ENCODE measurements at regions not wholly inside any gene's neighbourhood (a gene's known extent, or its start where the extent isn't known, plus 50 kb on each side); places are given as distances from the start of the nearest gene placed in this dataset.

- ChIA-PET POLR2A (no interaction called here), CTCF (interaction anchor here (0.6 to 1.6 kb wide), 8 partner anchors 9 to 808 kb away, joined by 3 to 8 read pairs (median 4); no protein-coding TSS in a partner anchor)
- Histone ChIP-seq H3K9me3 (ENCODE audit: control insufficient read depth, insufficient read depth, low read depth, low read length) (no peaks in the 10 kb centered on the region), H3K4me3 (ENCODE audit: low read depth, low read length) (no peak overlapping the region), H3K27ac (ENCODE audit: extremely low read depth, low read depth, low read length) (no peak overlapping the region; the same call in 1 of the 2 replicates), H3K4me1 (ENCODE audit: control insufficient read depth, insufficient read depth, low read length) (peaks cover 4% of the 10 kb centered on the region; the same call in 1 of the 2 replicates), H3K36me3 (ENCODE audit: control insufficient read depth in 2 of 2, insufficient read depth in 1 of 2, low read length in 2 of 2) (no peaks in the 10 kb centered on the region)
- TF ChIP-seq ZNF670 (tag by site-specific recombination; IDR thresholded peaks at IDR 0.05; ENCODE audit: low read depth) (no peak), ZNF768 (tag by site-specific recombination; IDR thresholded peaks at IDR 0.05) (no peak), ZSCAN23 (tag by site-specific recombination; IDR thresholded peaks at IDR 0.05) (no peak), ZNF660 (tag by site-specific recombination; IDR thresholded peaks at IDR 0.05) (no peak), ZNF664 (tag by site-specific recombination; IDR thresholded peaks at IDR 0.05) (no peak), ZNF544 (tag by site-specific recombination; IDR thresholded peaks at IDR 0.05) (no peak), ZBTB21 (tag by site-specific recombination; IDR thresholded peaks at IDR 0.05) (no peak), SCRT2 (tag by site-specific recombination; IDR thresholded peaks at IDR 0.05) (no peak), ZNF571 (tag by site-specific recombination; IDR thresholded peaks at IDR 0.05) (no peak), EGR2 (tag by site-specific recombination; IDR thresholded peaks at IDR 0.05; ENCODE audit: low read depth) (no peak), ZBTB48 (tag by site-specific recombination; IDR thresholded peaks at IDR 0.05) (no peak)
Measured at GRCh38 chrX:39731735-39732134, 366.0 kb downstream of the BCOR start.

- TF ChIP-seq ZNF223 (tag by site-specific recombination; IDR thresholded peaks at IDR 0.05) (no peak), SP3 (tag by site-specific recombination; IDR thresholded peaks at IDR 0.05) (no peak), ZNF366 (tag by site-specific recombination; conservative IDR thresholded peaks at IDR 0.05) (peak; percentile 92), ZNF114 (tag by site-specific recombination; IDR thresholded peaks at IDR 0.05) (no peak)
- Histone ChIP-seq H3K9me3 (ENCODE audit: control insufficient read depth, insufficient read depth, low read depth, low read length) (no peaks in the 10 kb centered on the region), H3K36me3 (ENCODE audit: control insufficient read depth in 2 of 2, insufficient read depth in 1 of 2, low read length in 2 of 2) (no peaks in the 10 kb centered on the region), H3K4me3 (ENCODE audit: low read depth, low read length) (no peak overlapping the region), H3K4me1 (ENCODE audit: control insufficient read depth, insufficient read depth, low read length) (0 out of 2 replicates have a peak, but pooled peaks cover 4% of the 10 kb centered on the region), H3K27ac (ENCODE audit: extremely low read depth, low read depth, low read length) (no peak overlapping the region)
- POLR2A ChIA-PET, result no interaction called here
- CTCF ChIA-PET, result no interaction called here
Measured at GRCh38 chrX:39733745-39734144, 364.0 kb downstream of the BCOR start.

- no peak for TF ChIP-seq ZNF248 (tag by site-specific recombination; IDR thresholded peaks at IDR 0.05)
- TF ChIP-seq BCL11A (tag by site-specific recombination; IDR thresholded peaks at IDR 0.05; ENCODE audit: low read depth), result no peak
- TF ChIP-seq HOXC10 (CRISPR knock-in tag; IDR thresholded peaks at IDR 0.05), result no peak
- TF ChIP-seq ZNF114 (tag by site-specific recombination; IDR thresholded peaks at IDR 0.05), result no peak
- TF ChIP-seq ATF2 (tag by site-specific recombination; IDR thresholded peaks at IDR 0.05; ENCODE audit: low read depth), result peak; percentile 44; the same call in 1 of the 2 replicates
- TF ChIP-seq YY2 (tag by site-specific recombination; IDR thresholded peaks at IDR 0.05), result no peak
- no peak for TF ChIP-seq EGR2 (tag by site-specific recombination; IDR thresholded peaks at IDR 0.05; ENCODE audit: low read depth)
- TF ChIP-seq ZNF768 (tag by site-specific recombination; IDR thresholded peaks at IDR 0.05), result 0 out of 2 replicates have a peak, but pooled peaks have one; percentile 37
- no peak for TF ChIP-seq ZNF292 (tag by site-specific recombination; IDR thresholded peaks at IDR 0.05; ENCODE audit: borderline replicate concordance, low read depth)
- TF ChIP-seq ZNF513 (tag by site-specific recombination; IDR thresholded peaks at IDR 0.05), result no peak
- no peak for TF ChIP-seq SP3 (tag by site-specific recombination; IDR thresholded peaks at IDR 0.05)
- no peak for TF ChIP-seq ZNF777 (tag by site-specific recombination; IDR thresholded peaks at IDR 0.05; ENCODE audit: borderline replicate concordance)
- no peak for TF ChIP-seq ZNF830 (tag by site-specific recombination; IDR thresholded peaks at IDR 0.05; ENCODE audit: low read depth)
- TF ChIP-seq ZNF785 (tag by site-specific recombination; IDR thresholded peaks at IDR 0.05), result no peak
- CTCF ChIA-PET, result interaction anchor here (0.6 kb wide), 1 partner anchor 81 kb away, joined by 4 read pairs; no protein-coding TSS in a partner anchor
Measured at GRCh38 chrX:39734174-39734776, 363.5 kb downstream of the BCOR start.

More at GRCh38 chrX:39734174-39734776, 363.5 kb downstream of the BCOR start:
- 0 out of 2 replicates have a peak, but pooled peaks cover 4% of the 10 kb centered on the region for H3K4me1 ChIP-seq (ENCODE audit: control insufficient read depth, insufficient read depth, low read length)
- H3K4me3 ChIP-seq (ENCODE audit: low read depth, low read length), result no peak overlapping the region
- no peaks in the 10 kb centered on the region for H3K36me3 ChIP-seq (ENCODE audit: control insufficient read depth in 2 of 2, insufficient read depth in 1 of 2, low read length in 2 of 2)
- POLR2A ChIA-PET, result no interaction called here
- no peak overlapping the region for H3K27ac ChIP-seq (ENCODE audit: extremely low read depth, low read depth, low read length)
- no peaks in the 10 kb centered on the region for H3K9me3 ChIP-seq (ENCODE audit: control insufficient read depth, insufficient read depth, low read depth, low read length)

Data from HEK293 (cell line).